ENCODE measurements at regions not wholly inside any gene's neighbourhood (a gene's known extent, or its start where the extent isn't known, plus 50 kb on each side); places are given as distances from the start of the nearest gene placed in this dataset.

DNA sequence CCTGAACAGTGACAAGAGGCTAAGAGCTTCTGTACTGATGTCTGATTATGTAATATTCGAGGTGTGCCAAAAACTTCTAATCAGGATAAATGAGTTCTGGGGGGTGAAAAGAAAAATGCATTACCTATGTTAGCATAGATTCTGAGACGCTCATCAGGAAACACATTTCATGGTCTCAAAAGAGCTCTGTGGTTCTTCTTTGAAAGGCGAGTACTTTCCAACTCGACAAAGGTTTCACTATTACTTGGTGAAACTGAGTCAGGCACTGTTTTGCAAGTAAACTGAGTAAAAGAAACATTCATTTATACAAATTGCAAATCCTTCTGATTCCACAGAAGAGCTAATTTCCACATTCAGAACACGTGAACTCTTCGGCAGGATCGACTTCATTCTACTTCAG is 523.2 kb downstream of the GATA3 start:
- H3K27ac ChIP-seq (ENCODE audit: low read depth, low read length), result no peak overlapping the region

DNA sequence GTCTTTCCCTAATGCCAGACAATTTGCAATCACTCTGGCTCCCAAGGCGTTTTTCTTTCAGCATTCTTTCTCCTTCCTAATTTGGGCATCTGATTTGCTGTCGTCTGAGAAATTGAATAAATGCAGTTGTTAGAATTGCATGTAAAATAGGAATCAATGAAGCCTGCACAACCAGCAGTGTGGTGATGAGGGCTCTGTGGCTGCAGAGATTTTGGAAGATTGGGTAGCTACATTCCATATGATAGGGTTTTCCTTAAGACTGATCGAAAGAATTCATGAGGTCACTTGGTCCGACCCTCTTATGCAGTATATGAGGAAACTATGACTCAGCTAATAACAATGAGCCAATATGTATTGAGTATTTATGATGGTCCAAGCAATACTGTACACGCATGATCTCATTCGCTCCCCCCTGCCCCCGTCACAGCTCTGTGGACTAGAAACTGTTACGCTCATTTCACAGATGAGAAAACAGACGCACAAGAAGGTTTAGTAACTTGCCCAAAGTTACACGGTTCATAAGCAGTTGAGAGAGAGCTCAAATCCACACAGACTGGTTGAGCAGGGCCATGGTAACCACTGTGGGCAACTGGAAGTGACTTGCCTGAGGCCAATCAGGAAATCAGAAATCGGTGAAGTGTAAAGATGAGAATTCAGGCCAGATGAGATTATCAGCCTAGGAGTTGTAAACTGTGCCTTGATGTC is 527.2 kb downstream of the GATA3 start:
- 75 to 83% (median 76%) methylated on average over 11 of the region's 11 CpGs for WGBS, 3 donors
- H3K27ac ChIP-seq (ENCODE audit: low read depth, low read length), result no peak overlapping the region

More for the DNA sequence above, 523.2 kb downstream of the GATA3 start:
- WGBS, 3 donors, result 79 to 83% (median 83%) methylated on average over 7 of the region's 7 CpGs

DNA sequence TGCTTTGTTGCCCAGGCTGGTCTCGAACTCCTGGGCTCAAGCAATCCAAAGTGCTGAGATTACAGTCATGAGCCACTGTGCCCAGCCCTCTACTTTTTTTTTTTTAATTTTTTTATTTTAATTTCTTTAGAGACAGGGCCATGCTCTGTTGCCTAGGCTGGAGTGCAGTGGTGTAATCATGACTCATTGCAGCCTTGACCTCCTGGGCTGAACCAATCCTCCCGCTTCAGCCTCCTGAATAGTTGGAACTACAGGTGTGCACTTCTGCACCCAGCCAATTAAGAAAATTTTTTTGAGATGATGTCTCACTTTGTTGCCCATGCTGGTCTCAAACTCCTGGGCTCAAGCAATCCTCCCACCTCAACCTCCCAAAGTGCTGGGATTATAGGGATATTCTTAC is 528.6 kb downstream of the GATA3 start:
- WGBS, 3 donors, result 81 to 94% (median 86%) methylated on average over 2 of the region's 2 CpGs
- H3K27ac ChIP-seq (ENCODE audit: low read depth, low read length), result no peak overlapping the region

DNA sequence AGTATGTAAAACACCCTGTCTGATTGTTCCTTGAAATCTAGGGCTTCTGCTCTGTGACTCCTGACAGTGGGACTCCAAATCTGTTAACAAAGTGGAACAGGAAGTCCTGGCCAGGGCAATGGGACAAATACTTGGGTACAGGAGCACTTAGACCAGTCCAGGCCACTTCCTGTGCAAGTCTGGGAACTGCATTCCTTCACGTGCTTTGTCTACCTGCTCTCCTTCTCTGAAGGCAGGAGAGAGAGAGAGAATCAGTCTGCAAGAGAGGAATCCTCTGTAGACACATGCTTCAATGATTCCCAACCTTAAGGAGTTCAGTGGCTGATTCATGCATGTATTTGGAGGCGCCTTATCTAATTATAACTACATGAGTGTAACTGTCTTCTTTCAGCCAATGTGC is 530.2 kb downstream of the GATA3 start:
- WGBS, 3 donors, result 50 to 66% (median 60%) methylated on average over 2 of the region's 2 CpGs
- no peak overlapping the region for H3K27ac ChIP-seq (ENCODE audit: low read depth, low read length)

DNA sequence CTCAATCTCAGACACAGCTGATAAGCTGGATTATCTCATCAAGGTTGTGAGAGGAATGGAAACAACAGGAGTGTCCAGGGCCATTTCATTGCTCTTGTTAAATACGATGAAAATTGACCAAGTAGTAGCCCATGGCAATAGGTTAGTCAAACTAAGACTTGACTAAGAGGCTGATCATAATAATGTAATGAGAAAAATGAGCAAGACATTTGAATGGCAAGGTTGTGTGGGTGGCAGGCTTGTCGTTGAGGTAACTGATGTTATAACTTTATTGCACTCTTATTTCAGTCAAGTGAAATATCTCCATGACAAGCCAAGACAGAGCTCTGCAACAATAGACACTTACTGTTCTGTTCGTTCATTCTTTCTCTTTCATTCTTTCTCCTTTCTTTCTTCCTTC is 532.0 kb downstream of the GATA3 start:
- H3K27ac ChIP-seq (ENCODE audit: low read depth, low read length), result no peak overlapping the region
- 75 to 85% (median 77%) methylated on average over 3 of the region's 3 CpGs for WGBS, 3 donors

GRCh38 chr10:8588135-8588534 is 533.6 kb downstream of the GATA3 start:
- H3K27ac ChIP-seq (ENCODE audit: low read depth, low read length), result no peak overlapping the region
- WGBS, 3 donors, result 55 to 73% (median 68%) methylated on average over 3 of the region's 3 CpGs

GRCh38 chr10:8590518-8590917 is 536.0 kb downstream of the GATA3 start:
- H3K27ac ChIP-seq (ENCODE audit: low read depth, low read length), result no peak overlapping the region

GRCh38 chr10:8591640-8592039 is 537.2 kb downstream of the GATA3 start:
- H3K27ac ChIP-seq (ENCODE audit: low read depth, low read length), result no peak overlapping the region
- 82 to 89% (median 83%) methylated on average over 7 of the region's 7 CpGs for WGBS, 3 donors

DNA sequence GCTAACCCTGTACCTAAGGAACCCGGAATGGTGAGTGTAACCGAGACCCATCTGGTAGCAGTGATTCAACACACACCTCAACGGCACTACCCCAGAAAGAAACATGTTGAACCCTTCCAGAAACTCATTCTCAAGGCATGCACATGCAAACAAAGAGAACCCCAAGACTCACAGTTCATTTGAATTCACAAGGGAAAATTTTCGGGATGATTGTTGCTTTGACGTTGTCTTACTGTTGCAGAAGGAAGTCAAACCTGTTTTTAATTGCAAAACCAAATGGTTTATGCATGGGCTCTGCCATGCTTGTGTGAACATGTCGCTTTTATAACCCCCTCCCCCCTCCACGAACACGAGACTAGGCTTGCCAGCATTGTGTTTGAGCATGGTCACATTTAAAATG is 539.7 kb downstream of the GATA3 start:
- WGBS, 3 donors, result 75 to 89% (median 88%) methylated on average over 8 of the region's 8 CpGs
- no peak overlapping the region for H3K27ac ChIP-seq (ENCODE audit: low read depth, low read length)

- H3K27ac ChIP-seq (ENCODE audit: low read depth, low read length), result no peak overlapping the region
- 67 to 80% (median 74%) methylated on average over 5 of the region's 5 CpGs for WGBS, 3 donors
Measured at GRCh38 chr10:8594711-8595110, 540.2 kb downstream of the GATA3 start.

GRCh38 chr10:8595140-8595539 is 540.7 kb downstream of the GATA3 start:
- H3K27ac ChIP-seq (ENCODE audit: low read depth, low read length), result no peak overlapping the region
- WGBS, 3 donors, result 49 to 60% (median 59%) methylated on average over 3 of the region's 3 CpGs

DNA sequence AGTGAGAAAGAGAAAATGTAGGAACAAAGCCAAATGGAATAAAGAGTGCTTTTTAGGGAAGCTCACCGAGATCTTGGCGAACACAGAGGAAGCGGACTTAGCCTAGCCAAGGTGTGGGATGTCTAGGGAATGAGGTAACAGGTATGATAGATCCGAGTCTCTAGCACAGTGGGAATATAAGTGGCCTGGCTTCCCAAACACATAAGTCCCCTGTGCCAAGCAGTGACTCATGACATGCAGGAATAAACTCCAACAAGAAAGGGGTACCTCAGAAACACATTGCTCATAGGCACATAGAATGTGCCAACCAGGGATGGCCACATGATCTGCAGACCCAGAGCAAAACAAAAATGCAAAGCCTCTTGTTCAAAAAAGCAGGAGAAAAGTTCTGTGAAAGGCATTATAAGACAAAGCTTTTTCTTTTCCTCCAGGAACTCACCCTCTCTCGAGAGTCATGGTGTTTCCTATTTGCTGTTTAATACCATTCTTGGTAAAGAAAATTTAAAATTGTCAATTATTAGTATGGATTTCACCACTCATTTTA is 542.5 kb downstream of the GATA3 start:
- 64 to 73% (median 72%) methylated on average over 5 of the region's 5 CpGs for WGBS, 3 donors
- H3K27ac ChIP-seq (ENCODE audit: low read depth, low read length), result no peak overlapping the region

DNA sequence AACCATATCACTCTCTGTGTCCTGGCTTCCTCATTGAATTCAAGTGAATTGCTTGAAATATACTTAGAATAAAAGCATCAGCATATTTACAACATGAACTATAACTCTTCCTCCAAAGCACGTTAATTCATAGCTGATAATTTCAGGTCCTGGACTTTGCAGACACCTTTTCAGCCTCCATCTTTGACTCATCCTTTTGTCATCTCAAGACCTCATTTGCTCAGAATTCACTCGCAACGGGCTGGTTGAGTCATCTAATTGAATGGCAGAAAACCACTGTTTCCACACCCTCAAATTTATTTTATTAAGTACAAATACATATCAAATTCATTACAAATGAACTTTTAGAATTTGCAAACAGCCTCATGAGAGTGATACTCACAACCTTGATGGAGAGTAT is 545.7 kb downstream of the GATA3 start:
- 87 to 90% (median 88%) methylated on average over 3 of the region's 3 CpGs for WGBS, 3 donors
- no peak overlapping the region for H3K27ac ChIP-seq (ENCODE audit: low read depth, low read length)

DNA sequence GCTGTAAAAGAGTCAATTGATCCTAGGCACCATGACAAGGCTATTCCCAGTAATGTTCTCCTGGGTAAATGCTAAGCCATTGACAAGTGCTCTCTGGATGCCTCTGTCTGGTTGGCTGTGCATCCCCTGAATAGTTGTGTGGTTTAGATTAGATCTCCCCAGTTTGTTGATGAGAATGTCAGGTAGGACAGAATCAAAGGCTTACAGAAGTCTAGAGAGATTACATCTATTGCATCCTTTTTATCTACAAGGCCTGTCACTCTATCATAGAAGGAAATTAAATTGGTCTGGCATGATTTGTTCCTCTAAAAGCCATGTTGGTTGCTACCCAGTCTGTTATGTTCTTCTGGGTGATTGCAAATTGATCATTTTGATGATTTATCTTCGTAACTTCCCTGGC is 548.3 kb downstream of the GATA3 start:
- no peak overlapping the region for H3K27ac ChIP-seq (ENCODE audit: low read depth, low read length)
- 67 to 91% (median 74%) methylated on average over 1 of the region's 1 CpG for WGBS, 3 donors

GRCh38 chr10:8614054-8614565 is 559.6 kb downstream of the GATA3 start:
- WGBS, 3 donors, result 37 to 53% (median 42%) methylated on average over 6 of the region's 6 CpGs
- no peak overlapping the region for H3K27ac ChIP-seq (ENCODE audit: low read depth, low read length)

DNA sequence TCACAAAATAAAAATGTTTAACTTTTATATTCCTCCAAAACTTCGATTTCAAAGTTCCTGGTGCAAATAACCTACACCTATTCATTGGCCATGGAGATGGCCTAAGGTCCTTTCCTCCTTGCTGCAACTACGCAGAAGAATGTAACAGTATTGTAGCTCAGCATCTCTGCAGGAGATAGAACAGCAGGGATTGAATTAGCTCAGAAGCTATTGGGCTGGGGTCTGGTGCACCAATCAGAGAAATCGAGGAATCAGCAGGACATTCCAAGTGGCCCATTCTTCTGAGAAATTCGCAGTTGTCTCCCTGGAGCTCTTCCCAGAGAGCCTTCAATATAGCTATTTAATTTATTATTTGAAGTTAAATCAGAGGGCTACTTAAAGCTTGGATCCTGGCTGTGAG is 560.6 kb downstream of the GATA3 start:
- 66 to 83% (median 83%) methylated on average over 4 of the region's 4 CpGs for WGBS, 3 donors
- H3K27ac ChIP-seq (ENCODE audit: low read depth, low read length), result no peak overlapping the region

DNA sequence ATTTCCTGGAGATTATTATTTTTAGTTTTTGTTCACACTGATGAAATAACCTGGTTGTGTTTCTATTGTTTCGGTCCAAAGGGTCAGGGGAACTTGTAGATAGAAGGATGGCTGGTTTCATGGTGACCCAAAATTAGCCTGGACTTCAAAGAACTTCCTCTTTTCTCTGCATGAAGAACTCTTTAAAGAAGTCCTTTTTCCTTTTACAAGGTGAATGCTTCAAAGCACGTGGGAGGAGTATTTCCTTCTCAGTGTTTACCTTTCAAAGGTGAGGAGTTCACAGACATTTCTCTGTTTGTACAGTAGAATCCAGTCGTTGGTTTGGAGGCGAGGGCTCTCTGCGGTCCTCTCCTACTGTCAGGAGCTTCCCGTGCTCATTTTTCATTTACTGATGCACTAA is 561.7 kb downstream of the GATA3 start:
- WGBS, 3 donors, result 9 to 14% (median 9%) methylated on average over 6 of the region's 6 CpGs

GRCh38 chr10:8617792-8618191 is 563.3 kb downstream of the GATA3 start:
- 74 to 88% (median 85%) methylated on average over 2 of the region's 2 CpGs for WGBS, 3 donors
- H3K27ac ChIP-seq (ENCODE audit: low read depth, low read length), result no peak overlapping the region

More for the DNA sequence above, 561.7 kb downstream of the GATA3 start:
- H3K27ac ChIP-seq (ENCODE audit: low read depth, low read length), result no peak overlapping the region

DNA sequence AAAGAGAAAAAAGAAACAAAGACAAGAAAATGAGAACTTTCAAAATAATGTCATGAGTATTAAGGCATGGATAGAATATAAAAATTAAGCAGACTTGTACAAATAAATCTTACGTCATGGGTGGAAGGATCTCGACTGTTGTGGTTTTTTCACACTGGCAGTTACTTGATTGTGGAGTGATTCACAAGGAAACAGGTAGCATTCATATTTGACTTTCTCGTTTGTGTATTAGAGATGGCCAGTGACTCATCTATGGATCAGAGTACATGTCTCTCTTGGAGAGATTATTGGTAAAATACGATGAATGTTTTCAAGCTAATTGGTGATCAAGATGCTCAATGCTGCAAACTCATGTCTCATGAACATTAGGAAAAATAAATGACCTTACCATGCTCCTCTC is 564.3 kb downstream of the GATA3 start:
- no peak overlapping the region for H3K27ac ChIP-seq (ENCODE audit: low read depth, low read length)
- WGBS, 3 donors, result 70 to 84% (median 77%) methylated on average over 4 of the region's 4 CpGs

GRCh38 chr10:8628351-8628750 is 573.9 kb downstream of the GATA3 start:
- 64 to 86% (median 83%) methylated on average over 5 of the region's 5 CpGs for WGBS, 3 donors
- no peak overlapping the region for H3K27ac ChIP-seq (ENCODE audit: low read depth, low read length)

Measured in adipose tissue (tissue), 3 donors.